DOHH2 (cell line): ENCODE measurements at regions not wholly inside any gene's neighbourhood (a gene's known extent, or its start where the extent isn't known, plus 50 kb on each side); places are given as distances from the start of the nearest gene placed in this dataset.

Experiments
- H3F3A ChIP-seq: fragments of 200-600 bp; sonication (generic), shearing (Covaris generic); 2 replicates; pipeline ENCODE4 v1.6.0; 2016; ENCODE audit warnings: antibody characterized with exemption, mild to moderate bottlenecking; ENCODE audit not compliant: control insufficient read depth, insufficient read depth
- H3K27ac ChIP-seq: fragments of 200-600 bp; sonication (generic); 2 replicates; pipeline ENCODE4 v1.5.1; 2014; ENCODE audit warnings: low read depth, mild to moderate bottlenecking, low read length, moderate library complexity
- H3K27me3 ChIP-seq: fragments of 200-600 bp; sonication (generic); 2 replicates; pipeline ENCODE4 v1.6.1; 2014; ENCODE audit warnings: mild to moderate bottlenecking, low read length, mixed read lengths; ENCODE audit not compliant: control insufficient read depth
- H3K36me3 ChIP-seq: fragments of 200-600 bp; sonication (generic); 2 replicates; pipeline ENCODE4 v1.6.1; 2014; ENCODE audit warnings: mild to moderate bottlenecking, low read length, moderate library complexity, mixed read lengths; ENCODE audit not compliant: control insufficient read depth
- H3K4me1 ChIP-seq: fragments of 200-600 bp; sonication (generic); 2 replicates; pipeline ENCODE4 v1.6.1; 2014; ENCODE audit warnings: mild to moderate bottlenecking, low read length, mixed read lengths; ENCODE audit not compliant: control insufficient read depth
- H3K4me2 ChIP-seq: fragments of 200-600 bp; sonication (generic); 2 replicates; pipeline ENCODE4 v1.6.0; 2014; ENCODE audit warnings: mild to moderate bottlenecking, low read length, moderate library complexity
- H3K4me3 ChIP-seq: fragments of 200-600 bp; sonication (generic); 2 replicates; pipeline ENCODE4 v1.5.1; 2014; ENCODE audit warnings: mild to moderate bottlenecking, low read length, mixed read lengths
- H3K79me2 ChIP-seq: fragments of 200-600 bp; sonication (generic); 2 replicates; pipeline ENCODE4 v1.6.1; 2014; ENCODE audit warnings: mild to moderate bottlenecking, low read length, mixed read lengths; ENCODE audit not compliant: control insufficient read depth
- H3K9me2 ChIP-seq: fragments of 200-600 bp; sonication (generic); replicated peaks from 2 replicates; pipeline ENCODE4 v1.6.1; 2014; ENCODE audit warnings: mild to moderate bottlenecking, low read length, mixed read lengths; ENCODE audit not compliant: control insufficient read depth
- H3K9me3 ChIP-seq: fragments of 200-600 bp; sonication (generic); 2 replicates; pipeline ENCODE4 v1.6.1; 2014; ENCODE audit warnings: antibody characterized with exemption, low read length, mixed read lengths; ENCODE audit not compliant: control insufficient read depth, insufficient read depth
- H4K20me1 ChIP-seq: fragments of 200-600 bp; sonication (generic); 2 replicates; pipeline ENCODE4 v1.6.0; 2014; ENCODE audit warnings: low read depth, mild to moderate bottlenecking, antibody characterized with exemption, low read length, moderate library complexity; ENCODE audit not compliant: control insufficient read depth, insufficient read depth
- EZH2phosphoT487 ChIP-seq: fragments of 200-600 bp; sonication (generic); IDR thresholded peaks from 2 replicates; pipeline ENCODE4 v1.6.1; 2017; ENCODE audit warnings: borderline replicate concordance, mild to moderate bottlenecking, antibody characterized with exemption, low read length, moderate library complexity, mixed read lengths
- TF ChIP-seq, protein P1 (sequence below): fragments of 200-600 bp; sonication (generic); IDR thresholded peaks from one replicate; pipeline ENCODE4 v1.5.1; 2014; ENCODE audit warnings: antibody characterized with exemption, mild to moderate bottlenecking, low read depth, low read length; ENCODE audit not compliant: poor library complexity, severe bottlenecking

DNA sequence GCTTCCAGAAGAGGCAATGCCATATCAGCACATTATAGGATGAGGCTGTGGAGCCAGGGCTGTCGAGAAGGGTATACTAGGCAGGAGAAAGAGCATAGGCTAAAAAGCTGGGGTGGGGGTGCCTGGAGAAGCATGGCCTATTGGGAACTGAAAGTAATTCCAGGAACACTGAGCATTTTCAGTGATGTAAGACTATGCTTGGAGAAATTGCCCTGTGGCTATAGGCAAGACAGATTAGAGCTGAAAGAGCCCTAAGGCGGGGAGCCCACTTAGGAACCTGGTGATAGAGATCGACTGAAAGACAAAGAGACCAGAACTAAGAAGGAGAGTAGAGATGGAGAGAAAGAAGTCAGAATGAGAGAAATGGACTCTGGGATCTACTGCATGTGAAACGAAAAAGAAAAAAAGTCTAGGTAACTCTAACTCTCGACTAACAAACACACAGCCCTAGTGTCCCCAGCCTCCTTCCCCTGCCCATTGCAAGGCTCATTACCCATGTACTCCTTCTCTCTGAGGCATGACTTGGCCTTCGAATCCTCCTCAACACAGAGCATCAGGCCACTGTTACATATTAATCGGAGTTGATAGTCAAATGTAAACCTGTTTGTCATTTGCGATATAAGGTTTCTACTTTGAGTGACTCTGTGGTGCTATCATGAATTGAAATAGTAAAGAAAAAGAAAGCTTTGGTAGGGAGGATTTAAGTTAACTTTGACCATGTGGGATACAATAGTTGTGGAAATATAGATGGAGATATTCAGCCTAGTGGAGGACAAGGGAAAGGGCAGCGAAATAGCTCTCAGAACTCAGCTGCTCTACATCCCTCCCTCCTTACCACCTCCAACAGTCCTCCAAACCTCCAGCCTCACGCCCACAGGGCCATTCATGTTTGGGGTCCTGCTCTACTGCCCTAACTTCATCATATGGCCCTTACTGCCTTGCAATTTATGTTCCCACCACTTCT lies 52.3 kb upstream of the BMAL1 start:
- no peaks in the 10 kb centered on the region for H3F3A ChIP-seq
- TF ChIP-seq, protein P1, sequence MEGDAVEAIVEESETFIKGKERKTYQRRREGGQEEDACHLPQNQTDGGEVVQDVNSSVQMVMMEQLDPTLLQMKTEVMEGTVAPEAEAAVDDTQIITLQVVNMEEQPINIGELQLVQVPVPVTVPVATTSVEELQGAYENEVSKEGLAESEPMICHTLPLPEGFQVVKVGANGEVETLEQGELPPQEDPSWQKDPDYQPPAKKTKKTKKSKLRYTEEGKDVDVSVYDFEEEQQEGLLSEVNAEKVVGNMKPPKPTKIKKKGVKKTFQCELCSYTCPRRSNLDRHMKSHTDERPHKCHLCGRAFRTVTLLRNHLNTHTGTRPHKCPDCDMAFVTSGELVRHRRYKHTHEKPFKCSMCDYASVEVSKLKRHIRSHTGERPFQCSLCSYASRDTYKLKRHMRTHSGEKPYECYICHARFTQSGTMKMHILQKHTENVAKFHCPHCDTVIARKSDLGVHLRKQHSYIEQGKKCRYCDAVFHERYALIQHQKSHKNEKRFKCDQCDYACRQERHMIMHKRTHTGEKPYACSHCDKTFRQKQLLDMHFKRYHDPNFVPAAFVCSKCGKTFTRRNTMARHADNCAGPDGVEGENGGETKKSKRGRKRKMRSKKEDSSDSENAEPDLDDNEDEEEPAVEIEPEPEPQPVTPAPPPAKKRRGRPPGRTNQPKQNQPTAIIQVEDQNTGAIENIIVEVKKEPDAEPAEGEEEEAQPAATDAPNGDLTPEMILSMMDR, result no peak
- no peak for TF ChIP-seq EZH2phosphoT487
- H3K36me3 ChIP-seq, result no peaks in the 10 kb centered on the region
- H3K27ac ChIP-seq, result no peak overlapping the region
- no peaks in the 10 kb centered on the region for H3K9me3 ChIP-seq
- no peak overlapping the region for H3K4me2 ChIP-seq
- no peak overlapping the region for H3K4me3 ChIP-seq
- no peaks in the 10 kb centered on the region for H4K20me1 ChIP-seq
- no peaks in the 10 kb centered on the region for H3K9me2 ChIP-seq
- peaks cover 2% of the 10 kb centered on the region; the same call in 1 of the 2 replicates for H3K27me3 ChIP-seq
- H3K79me2 ChIP-seq, result no peaks in the 10 kb centered on the region
- H3K4me1 ChIP-seq, result peaks cover 12% of the 10 kb centered on the region

DNA sequence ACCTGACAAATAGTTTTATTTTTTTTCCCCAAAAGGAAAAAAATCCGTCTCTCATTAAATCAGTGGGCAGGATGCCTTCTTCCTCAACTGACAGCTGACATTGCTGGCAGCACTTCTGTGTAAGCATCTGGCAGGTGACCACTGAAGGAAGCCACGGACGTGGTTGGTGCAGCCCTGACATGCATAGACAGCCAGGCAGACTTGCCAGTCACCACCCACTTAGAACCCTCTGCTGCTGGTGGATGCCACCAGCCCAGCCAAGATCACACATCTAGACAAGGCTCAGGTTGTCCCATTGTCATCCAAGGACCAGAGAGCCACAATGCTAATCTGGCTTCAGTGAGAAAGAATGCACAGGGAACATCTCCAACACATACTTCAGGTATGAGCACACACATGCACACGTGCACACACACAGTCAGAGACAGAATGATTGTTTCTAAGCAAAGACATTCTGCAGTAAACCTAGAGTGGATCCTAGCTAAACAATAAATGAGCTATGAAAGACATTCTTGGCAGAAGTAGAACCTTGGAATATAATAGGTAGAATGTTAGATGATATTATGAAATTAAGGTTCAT lies 49.8 kb upstream of the BMAL1 start:
- no peak overlapping the region for H3K4me3 ChIP-seq
- no peaks in the 10 kb centered on the region for H3K9me2 ChIP-seq
- no peaks in the 10 kb centered on the region for H3K79me2 ChIP-seq
- no peaks in the 10 kb centered on the region for H3K9me3 ChIP-seq
- H3K27me3 ChIP-seq, result peaks cover 2% of the 10 kb centered on the region; the same call in 1 of the 2 replicates
- no peak overlapping the region for H3K4me2 ChIP-seq
- no peak overlapping the region for H3K27ac ChIP-seq
- H3K36me3 ChIP-seq, result no peaks in the 10 kb centered on the region
- H3F3A ChIP-seq, result no peaks in the 10 kb centered on the region
- no peaks in the 10 kb centered on the region for H4K20me1 ChIP-seq
- H3K4me1 ChIP-seq, result peaks cover 12% of the 10 kb centered on the region
- TF ChIP-seq, protein P1, result no peak
- TF ChIP-seq EZH2phosphoT487, result no peak
